ENCODE measurements at regions not wholly inside any gene's neighbourhood (a gene's known extent, or its start where the extent isn't known, plus 50 kb on each side); places are given as distances from the start of the nearest gene placed in this dataset.
"Not testable (repeated sequence)": the region's sequence is repeated elsewhere in the genome, so short reads cannot be mapped to it uniquely, and the experiment has no call there.

DNA sequence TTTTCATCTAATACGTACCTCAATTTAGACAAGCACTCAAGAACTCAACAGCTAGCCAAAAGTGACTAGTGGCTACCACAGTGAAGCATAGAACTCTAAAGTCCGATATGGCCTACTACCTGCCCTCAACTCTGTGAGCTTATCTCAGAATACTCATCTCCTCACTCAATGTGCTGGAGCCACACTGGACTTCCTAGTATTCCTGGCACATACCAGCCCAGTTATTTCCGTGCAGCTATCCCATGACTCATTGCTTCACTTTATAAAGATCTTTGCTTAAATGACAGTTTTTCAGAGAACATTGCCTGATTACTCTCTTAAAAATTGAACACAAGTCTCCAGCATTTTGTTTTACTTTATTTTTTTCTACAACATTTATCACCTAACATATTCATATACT lies 524.7 kb downstream of the PYDC2 start:
- H3K9me3 ChIP-seq (ENCODE audit: insufficient read depth, low read length) = 0 out of 2 replicates have a peak, but pooled peaks cover 2% of the 10 kb centered on the region
- no peak overlapping the region for H3K9ac ChIP-seq (ENCODE audit: insufficient read length, low read depth)
- no peak for DNase-seq (ENCODE audit: low read depth, low spot score)
- no peak overlapping the region for H3K4me3 ChIP-seq (ENCODE audit: insufficient read length, low read depth)
- H3K4me1 ChIP-seq (ENCODE audit: insufficient read depth, insufficient read length) = no peaks in the 10 kb centered on the region
- H3K36me3 ChIP-seq (ENCODE audit: insufficient read depth, insufficient read length, low read length) = no peaks in the 10 kb centered on the region
- no peaks in the 10 kb centered on the region for H3K27me3 ChIP-seq (ENCODE audit: insufficient read depth, insufficient read length)
- TF ChIP-seq ZNF274 (IDR thresholded peaks at IDR 0.05; ENCODE audit: low read depth, low read length) = no peak
- TF ChIP-seq SUZ12 (IDR thresholded peaks at IDR 0.05; ENCODE audit: extremely low read depth, insufficient read depth, insufficient read length) = no peak
- TF ChIP-seq YY1 (IDR thresholded peaks at IDR 0.05; ENCODE audit: insufficient read depth, insufficient read length) = no peak

DNA sequence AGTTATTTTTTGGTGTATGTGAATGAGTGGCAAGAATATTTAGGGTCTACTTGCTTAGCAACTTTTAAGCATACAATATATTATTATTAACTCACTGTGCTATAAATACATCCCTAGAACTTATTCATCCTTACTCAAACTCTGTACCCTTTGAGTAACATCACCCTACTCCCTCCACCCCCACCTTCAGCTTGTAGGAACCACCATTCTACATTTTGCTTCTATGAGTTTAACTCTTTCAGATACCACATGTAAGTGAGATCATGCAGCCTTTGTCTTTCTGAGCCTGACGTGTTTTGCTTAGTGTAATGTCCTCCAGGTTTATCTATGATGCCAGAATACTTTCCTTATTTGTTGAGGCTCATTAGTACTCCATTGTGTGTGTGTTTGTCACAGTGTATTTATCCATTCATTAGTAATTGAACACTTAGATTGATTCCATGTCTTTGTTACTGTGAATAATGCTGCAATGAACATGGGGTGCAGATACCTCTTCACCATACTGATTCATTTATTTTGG lies 526.9 kb downstream of the PYDC2 start:
- H3K4me3 ChIP-seq (ENCODE audit: insufficient read length, low read depth) = no peak overlapping the region
- peaks cover 2% of the 10 kb centered on the region for H3K9me3 ChIP-seq (ENCODE audit: insufficient read depth, low read length)
- no peak for DNase-seq (ENCODE audit: low read depth, low spot score)
- no peaks in the 10 kb centered on the region for H3K27me3 ChIP-seq (ENCODE audit: insufficient read depth, insufficient read length)
- no peaks in the 10 kb centered on the region for H3K36me3 ChIP-seq (ENCODE audit: insufficient read depth, insufficient read length, low read length)
- no peaks in the 10 kb centered on the region for H3K4me1 ChIP-seq (ENCODE audit: insufficient read depth, insufficient read length)
- no peak overlapping the region for H3K9ac ChIP-seq (ENCODE audit: insufficient read length, low read depth)
- TF ChIP-seq YY1 (IDR thresholded peaks at IDR 0.05; ENCODE audit: insufficient read depth, insufficient read length) = no peak
- no peak for TF ChIP-seq SUZ12 (IDR thresholded peaks at IDR 0.05; ENCODE audit: extremely low read depth, insufficient read depth, insufficient read length)
- no peak for TF ChIP-seq ZNF274 (IDR thresholded peaks at IDR 0.05; ENCODE audit: low read depth, low read length)

DNA sequence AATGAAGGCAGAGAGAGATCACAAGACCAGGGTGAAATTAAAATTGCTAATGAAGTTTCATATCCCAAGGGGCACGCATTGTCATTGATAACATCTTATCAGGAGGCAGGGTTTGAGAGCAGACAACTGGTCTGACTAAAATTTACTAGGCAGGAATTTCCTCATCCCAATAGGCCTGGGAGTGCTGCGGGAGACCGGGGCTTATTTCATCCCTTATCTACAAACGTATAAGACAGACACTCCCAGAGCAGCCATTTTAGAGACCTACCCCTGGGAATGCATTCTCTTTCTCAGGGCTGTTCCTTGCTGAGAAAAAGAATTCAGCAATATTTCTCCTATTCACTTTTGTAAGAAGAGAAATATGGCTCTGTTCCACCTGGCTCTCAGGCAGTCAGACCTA lies 533.0 kb downstream of the PYDC2 start:
- H3K9me3 ChIP-seq (ENCODE audit: insufficient read depth, low read length) = peaks cover 20% of the 10 kb centered on the region
- not testable (repeated sequence) for DNase-seq (ENCODE audit: low read depth, low spot score); H3K9ac ChIP-seq (ENCODE audit: insufficient read length, low read depth); H3K36me3 ChIP-seq (ENCODE audit: insufficient read depth, insufficient read length, low read length); H3K27me3 ChIP-seq (ENCODE audit: insufficient read depth, insufficient read length); H3K4me3 ChIP-seq (ENCODE audit: insufficient read length, low read depth); H3K4me1 ChIP-seq (ENCODE audit: insufficient read depth, insufficient read length)

DNA sequence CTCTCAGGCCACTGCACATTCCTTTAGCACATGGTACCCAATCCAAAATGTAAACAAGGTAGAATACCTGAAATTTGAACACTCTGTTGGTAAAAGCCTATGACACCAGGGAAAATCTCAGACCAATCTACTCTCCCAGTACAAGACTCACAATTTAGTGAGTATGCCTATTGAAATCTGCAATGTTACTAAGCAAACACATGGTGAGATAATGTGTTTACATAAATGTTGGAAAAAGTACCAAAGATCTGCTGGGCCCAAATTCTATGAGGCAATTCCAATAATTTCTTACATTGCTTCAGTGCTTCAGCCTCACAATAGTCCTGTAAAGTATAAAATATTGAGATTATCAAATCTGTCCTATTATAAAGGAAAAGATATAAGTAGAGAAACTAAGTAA lies 536.1 kb downstream of the PYDC2 start:
- H3K4me3 ChIP-seq (ENCODE audit: insufficient read length, low read depth) = no peak overlapping the region
- no peaks in the 10 kb centered on the region for H3K27me3 ChIP-seq (ENCODE audit: insufficient read depth, insufficient read length)
- no peak for TF ChIP-seq YY1 (IDR thresholded peaks at IDR 0.05; ENCODE audit: insufficient read depth, insufficient read length)
- TF ChIP-seq ZNF274 (IDR thresholded peaks at IDR 0.05; ENCODE audit: low read depth, low read length) = no peak
- TF ChIP-seq SUZ12 (IDR thresholded peaks at IDR 0.05; ENCODE audit: extremely low read depth, insufficient read depth, insufficient read length) = no peak
- H3K4me1 ChIP-seq (ENCODE audit: insufficient read depth, insufficient read length) = no peaks in the 10 kb centered on the region
- DNase-seq (ENCODE audit: low read depth, low spot score) = no peak
- H3K9ac ChIP-seq (ENCODE audit: insufficient read length, low read depth) = no peak overlapping the region
- H3K9me3 ChIP-seq (ENCODE audit: insufficient read depth, low read length) = peaks cover 20% of the 10 kb centered on the region
- no peaks in the 10 kb centered on the region for H3K36me3 ChIP-seq (ENCODE audit: insufficient read depth, insufficient read length, low read length)

DNA sequence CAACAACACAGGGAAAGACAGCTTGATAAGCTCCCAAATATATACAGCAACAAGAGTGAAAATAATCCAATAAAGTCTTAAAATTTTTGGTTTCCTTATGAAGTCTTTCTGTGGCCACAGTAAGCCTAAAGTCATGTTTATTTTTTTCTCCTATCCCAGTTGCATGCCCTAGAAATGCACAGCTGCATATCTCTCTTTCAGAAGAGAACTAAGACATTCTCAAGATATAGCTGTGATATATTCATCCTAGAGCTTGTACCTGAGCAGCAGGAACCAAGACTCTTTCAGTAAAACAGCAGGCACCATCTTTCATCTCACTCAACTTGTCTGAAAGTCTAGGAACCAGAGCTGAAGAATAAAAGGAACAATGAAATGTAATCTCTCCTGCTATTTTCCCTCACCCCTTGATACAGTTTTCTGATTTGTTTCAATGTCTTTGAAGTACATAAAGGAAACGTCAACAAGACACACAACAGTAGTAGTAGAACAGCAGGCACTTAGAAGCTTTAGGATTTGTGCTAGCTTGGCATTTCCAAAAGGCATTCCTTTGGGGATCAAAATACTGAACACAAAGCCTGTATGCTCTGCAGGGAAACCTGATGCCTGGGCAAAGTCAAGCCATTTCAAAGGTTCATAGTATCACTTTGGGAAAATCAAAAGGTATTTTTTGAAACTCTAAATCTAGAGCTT lies 536.8 kb downstream of the PYDC2 start:
- Histone ChIP-seq H3K9me3 (ENCODE audit: insufficient read depth, low read length) (peaks cover 20% of the 10 kb centered on the region), H3K9ac (ENCODE audit: insufficient read length, low read depth) (no peak overlapping the region), H3K36me3 (ENCODE audit: insufficient read depth, insufficient read length, low read length) (no peaks in the 10 kb centered on the region), H3K4me3 (ENCODE audit: insufficient read length, low read depth) (no peak overlapping the region), H3K4me1 (ENCODE audit: insufficient read depth, insufficient read length) (no peaks in the 10 kb centered on the region), H3K27me3 (ENCODE audit: insufficient read depth, insufficient read length) (no peaks in the 10 kb centered on the region)
- peak; percentile 15 for DNase-seq (ENCODE audit: low read depth, low spot score)
- no peak for TF ChIP-seq SUZ12 (IDR thresholded peaks at IDR 0.05; ENCODE audit: extremely low read depth, insufficient read depth, insufficient read length)
- TF ChIP-seq ZNF274 (IDR thresholded peaks at IDR 0.05; ENCODE audit: low read depth, low read length) = no peak
- no peak for TF ChIP-seq YY1 (IDR thresholded peaks at IDR 0.05; ENCODE audit: insufficient read depth, insufficient read length)

DNA sequence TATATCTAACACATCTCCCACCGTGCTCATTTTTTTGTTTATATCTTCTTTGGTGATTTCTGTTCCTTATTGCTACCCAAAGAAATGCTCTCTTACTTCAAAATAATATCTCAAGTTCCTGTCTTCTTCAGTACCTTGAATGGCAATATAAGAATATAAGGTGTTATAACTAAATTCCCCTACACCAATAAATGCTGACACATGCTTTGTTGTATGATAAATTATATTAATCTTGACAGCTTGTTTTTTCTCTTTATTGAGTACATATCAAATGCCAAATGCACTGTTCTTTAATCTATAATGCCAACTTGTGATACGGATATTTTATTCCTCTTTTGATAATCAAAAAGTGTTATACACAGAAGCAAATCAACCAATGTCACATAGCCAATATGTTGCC lies 540.3 kb downstream of the PYDC2 start:
- Histone ChIP-seq H3K27me3 (ENCODE audit: insufficient read depth, insufficient read length) (no peaks in the 10 kb centered on the region), H3K36me3 (ENCODE audit: insufficient read depth, insufficient read length, low read length) (no peaks in the 10 kb centered on the region), H3K9me3 (ENCODE audit: insufficient read depth, low read length) (no peaks in the 10 kb centered on the region), H3K9ac (ENCODE audit: insufficient read length, low read depth) (no peak overlapping the region), H3K4me3 (ENCODE audit: insufficient read length, low read depth) (no peak overlapping the region), H3K4me1 (ENCODE audit: insufficient read depth, insufficient read length) (no peaks in the 10 kb centered on the region)
- TF ChIP-seq YY1 (IDR thresholded peaks at IDR 0.05; ENCODE audit: insufficient read depth, insufficient read length) = no peak
- no peak for TF ChIP-seq SUZ12 (IDR thresholded peaks at IDR 0.05; ENCODE audit: extremely low read depth, insufficient read depth, insufficient read length)
- no peak for TF ChIP-seq ZNF274 (IDR thresholded peaks at IDR 0.05; ENCODE audit: low read depth, low read length)
- no peak for DNase-seq (ENCODE audit: low read depth, low spot score)

DNA sequence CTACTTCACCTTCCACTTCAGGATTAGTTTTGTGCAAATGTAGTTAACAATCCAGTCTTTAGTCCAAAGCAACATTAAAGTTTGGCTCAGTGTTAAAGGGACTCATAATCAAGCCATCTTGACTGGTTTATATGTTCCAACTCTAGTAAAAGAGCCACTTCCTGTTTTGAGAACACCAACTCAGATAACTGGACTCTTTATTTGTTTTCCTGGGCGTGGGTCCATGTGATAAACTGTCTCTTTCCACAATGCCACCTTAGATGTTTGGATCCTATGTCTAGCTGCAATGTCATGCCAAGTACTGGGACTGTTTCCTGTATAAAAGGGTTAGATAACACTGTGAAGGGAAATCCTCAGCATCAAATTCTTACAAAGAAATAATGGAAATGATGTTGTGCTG lies 545.0 kb downstream of the PYDC2 start:
- Histone ChIP-seq H3K4me3 (ENCODE audit: insufficient read length, low read depth) (no peak overlapping the region), H3K4me1 (ENCODE audit: insufficient read depth, insufficient read length) (no peaks in the 10 kb centered on the region), H3K9ac (ENCODE audit: insufficient read length, low read depth) (no peak overlapping the region), H3K27me3 (ENCODE audit: insufficient read depth, insufficient read length) (no peaks in the 10 kb centered on the region), H3K9me3 (ENCODE audit: insufficient read depth, low read length) (no peaks in the 10 kb centered on the region), H3K36me3 (ENCODE audit: insufficient read depth, insufficient read length, low read length) (no peaks in the 10 kb centered on the region)
- TF ChIP-seq YY1 (IDR thresholded peaks at IDR 0.05; ENCODE audit: insufficient read depth, insufficient read length) (no peak), ZNF274 (IDR thresholded peaks at IDR 0.05; ENCODE audit: low read depth, low read length) (no peak), SUZ12 (IDR thresholded peaks at IDR 0.05; ENCODE audit: extremely low read depth, insufficient read depth, insufficient read length) (no peak)
- DNase-seq (ENCODE audit: low read depth, low spot score) = no peak

Measured in NT2/D1 (cell line).